ENCODE measurements at regions not wholly inside any gene's neighbourhood (a gene's known extent, or its start where the extent isn't known, plus 50 kb on each side); places are given as distances from the start of the nearest gene placed in this dataset.

DNA sequence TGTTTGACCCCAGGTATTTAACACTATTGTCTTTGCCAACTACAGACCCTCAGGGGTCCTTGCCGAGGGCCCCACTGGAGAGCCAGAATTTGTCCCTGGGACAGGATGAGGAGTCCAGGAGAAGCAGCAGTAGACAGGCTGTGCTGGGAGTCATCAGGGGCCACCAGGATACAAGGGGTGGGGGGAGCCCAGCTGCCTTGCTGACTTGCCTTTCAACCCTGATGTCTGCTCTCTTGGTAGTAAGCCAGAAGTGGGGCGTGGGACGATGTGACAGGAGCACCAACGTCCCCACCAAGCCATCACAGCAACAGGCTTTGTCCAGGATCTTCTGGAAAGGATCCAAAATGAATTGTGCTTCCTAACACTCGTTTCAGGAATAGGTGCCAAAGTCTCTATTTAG is 62.4 kb upstream of the CDCA7L start:
- TF ChIP-seq, protein P1, sequence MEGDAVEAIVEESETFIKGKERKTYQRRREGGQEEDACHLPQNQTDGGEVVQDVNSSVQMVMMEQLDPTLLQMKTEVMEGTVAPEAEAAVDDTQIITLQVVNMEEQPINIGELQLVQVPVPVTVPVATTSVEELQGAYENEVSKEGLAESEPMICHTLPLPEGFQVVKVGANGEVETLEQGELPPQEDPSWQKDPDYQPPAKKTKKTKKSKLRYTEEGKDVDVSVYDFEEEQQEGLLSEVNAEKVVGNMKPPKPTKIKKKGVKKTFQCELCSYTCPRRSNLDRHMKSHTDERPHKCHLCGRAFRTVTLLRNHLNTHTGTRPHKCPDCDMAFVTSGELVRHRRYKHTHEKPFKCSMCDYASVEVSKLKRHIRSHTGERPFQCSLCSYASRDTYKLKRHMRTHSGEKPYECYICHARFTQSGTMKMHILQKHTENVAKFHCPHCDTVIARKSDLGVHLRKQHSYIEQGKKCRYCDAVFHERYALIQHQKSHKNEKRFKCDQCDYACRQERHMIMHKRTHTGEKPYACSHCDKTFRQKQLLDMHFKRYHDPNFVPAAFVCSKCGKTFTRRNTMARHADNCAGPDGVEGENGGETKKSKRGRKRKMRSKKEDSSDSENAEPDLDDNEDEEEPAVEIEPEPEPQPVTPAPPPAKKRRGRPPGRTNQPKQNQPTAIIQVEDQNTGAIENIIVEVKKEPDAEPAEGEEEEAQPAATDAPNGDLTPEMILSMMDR (IDR thresholded peaks at IDR 0.05; ENCODE audit: low read depth, low read length, missing control alignments) = no peak
- H3K4me3 ChIP-seq (replicated peaks; ENCODE audit: low read depth, low read length) = no peak overlapping the region
- no peak for DNase-seq (ENCODE audit: extremely low read depth, low read depth)

DNA sequence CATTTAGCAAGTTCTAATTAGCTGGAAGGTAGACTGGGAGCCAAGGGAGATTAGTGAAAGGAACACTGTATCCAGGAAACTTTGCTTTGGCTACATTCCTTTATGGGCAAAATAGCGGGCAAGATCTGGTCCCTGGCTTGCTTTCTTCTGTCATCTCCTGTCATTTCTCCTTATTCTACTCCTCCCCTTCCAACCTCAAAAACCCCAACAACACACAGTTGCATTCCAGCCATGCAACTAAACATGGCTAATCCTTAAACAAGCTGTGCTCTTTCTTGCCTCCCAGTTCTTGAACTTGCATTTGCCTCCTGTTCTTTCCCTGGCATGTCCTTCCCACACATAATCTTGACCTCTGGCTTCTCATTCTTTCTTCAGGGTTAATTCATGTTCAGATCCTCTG is 59.5 kb upstream of the CDCA7L start:
- no peak for DNase-seq (ENCODE audit: extremely low read depth, low read depth)
- TF ChIP-seq, protein P1 (IDR thresholded peaks at IDR 0.05; ENCODE audit: low read depth, low read length, missing control alignments) = no peak
- no peak overlapping the region for H3K4me3 ChIP-seq (replicated peaks; ENCODE audit: low read depth, low read length)

DNA sequence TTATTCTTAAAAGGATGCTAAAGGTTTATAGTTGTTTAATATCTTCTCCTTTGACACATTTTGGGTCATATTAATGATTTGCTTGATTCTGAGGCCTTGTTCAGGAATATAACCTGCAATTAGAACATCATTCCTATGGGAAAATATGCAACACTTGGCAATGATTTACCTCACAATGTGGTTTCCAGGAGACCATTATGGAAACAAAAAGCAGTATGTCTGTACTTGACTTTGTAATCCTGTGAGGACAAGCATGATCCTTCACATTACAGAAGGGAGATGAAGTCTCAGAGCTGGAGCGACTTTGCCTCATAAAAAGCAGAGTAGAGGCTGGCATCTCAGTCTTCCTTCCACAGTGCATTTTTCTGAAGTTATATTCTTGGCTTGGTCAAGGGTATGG is 57.0 kb upstream of the CDCA7L start:
- TF ChIP-seq, protein P1 (IDR thresholded peaks at IDR 0.05; ENCODE audit: low read depth, low read length, missing control alignments) = no peak
- DNase-seq (ENCODE audit: extremely low read depth, low read depth) = no peak
- H3K4me3 ChIP-seq (replicated peaks; ENCODE audit: low read depth, low read length) = no peak overlapping the region

DNA sequence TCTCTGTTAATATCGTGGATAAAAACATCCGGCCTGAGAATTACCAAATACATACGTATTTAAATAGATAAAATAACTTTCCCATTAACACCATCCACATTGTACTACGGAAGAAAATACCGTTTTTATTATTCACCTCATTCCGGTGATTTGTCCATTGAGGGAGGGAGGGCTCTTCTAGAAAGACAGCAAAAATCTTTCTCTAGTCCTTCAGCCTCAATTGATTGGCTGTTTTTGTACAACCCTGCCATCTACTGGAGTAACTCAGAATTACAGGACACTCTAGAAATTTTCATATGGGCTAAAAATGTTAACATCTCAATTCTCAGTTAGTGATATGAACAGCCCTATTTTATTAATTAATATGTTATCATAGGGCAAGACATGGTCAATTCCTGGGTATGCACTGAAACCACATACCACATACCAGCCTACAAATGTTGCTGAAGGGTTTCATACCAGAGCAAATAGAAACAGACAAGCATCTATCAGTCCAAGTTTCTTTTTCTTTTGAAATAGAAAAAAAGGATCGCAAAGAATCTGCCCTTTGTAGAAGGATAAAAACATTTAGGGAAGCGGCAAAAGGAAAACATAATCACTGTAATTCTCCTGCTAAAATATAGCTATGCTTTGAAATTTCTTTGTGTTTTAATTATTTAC is 55.8 kb upstream of the CDCA7L start:
- TF ChIP-seq, protein P1 (IDR thresholded peaks at IDR 0.05; ENCODE audit: low read depth, low read length, missing control alignments) = peak; percentile 59
- peak; percentile 46 for DNase-seq (ENCODE audit: extremely low read depth, low read depth)
- H3K4me3 ChIP-seq (replicated peaks; ENCODE audit: low read depth, low read length) = no peak overlapping the region

DNA sequence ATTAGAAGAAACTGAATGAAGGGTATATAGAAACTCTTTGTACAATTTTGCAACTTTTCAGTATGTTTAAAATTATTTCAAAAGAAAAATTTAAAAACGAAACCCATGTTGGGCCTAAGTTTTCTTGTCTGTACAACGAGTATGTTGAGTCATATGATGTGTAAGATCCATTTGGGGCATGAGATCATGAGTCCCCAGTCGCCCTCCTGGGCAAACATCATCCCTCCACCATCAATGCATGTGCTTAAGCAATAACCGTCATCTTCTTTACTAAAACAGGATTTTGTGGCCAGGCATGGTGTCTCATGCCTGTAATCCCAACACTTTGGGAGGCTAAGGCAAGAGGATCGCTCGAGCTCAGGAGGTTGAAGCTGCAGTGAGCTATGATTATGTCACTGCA is 54.2 kb upstream of the CDCA7L start:
- TF ChIP-seq, protein P1 (IDR thresholded peaks at IDR 0.05; ENCODE audit: low read depth, low read length, missing control alignments) = no peak
- no peak for DNase-seq (ENCODE audit: extremely low read depth, low read depth)
- no peak overlapping the region for H3K4me3 ChIP-seq (replicated peaks; ENCODE audit: low read depth, low read length)

DNA sequence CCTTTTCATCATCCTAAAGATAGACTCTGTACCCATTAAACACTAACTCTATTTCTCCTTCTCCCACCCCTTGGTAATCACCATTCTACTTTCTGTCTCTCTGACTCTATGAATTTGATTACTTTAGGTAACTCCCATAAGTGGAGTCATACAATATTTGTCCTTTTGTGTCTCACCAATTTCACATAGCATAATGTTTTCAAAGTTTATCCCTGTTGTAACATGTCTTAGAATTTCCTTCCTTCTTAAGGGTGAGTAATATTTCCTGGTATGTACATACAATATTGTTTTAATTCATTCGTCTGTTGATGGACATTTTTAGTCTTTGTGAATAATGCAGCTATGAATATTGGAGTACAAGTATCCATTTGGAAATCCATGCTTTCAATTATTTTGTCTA is 50.9 kb upstream of the CDCA7L start:
- TF ChIP-seq, protein P1 (IDR thresholded peaks at IDR 0.05; ENCODE audit: low read depth, low read length, missing control alignments) = no peak
- no peak overlapping the region for H3K4me3 ChIP-seq (replicated peaks; ENCODE audit: low read depth, low read length)
- no peak for DNase-seq (ENCODE audit: extremely low read depth, low read depth)

Measured in HFF-Myc (cell line).